ENCODE measurements at regions not wholly inside any gene's neighbourhood (a gene's known extent, or its start where the extent isn't known, plus 50 kb on each side); places are given as distances from the start of the nearest gene placed in this dataset.

- TF ChIP-seq CTCF (conservative IDR thresholded peaks at IDR 0.05; ENCODE audit: low read depth, low read length), result no peak
- no peak for DNase-seq (ENCODE audit: low read depth)
- no peak overlapping the region for H3K4me3 ChIP-seq (ENCODE audit: low read depth, low read length)
These were observed 408.7 kb downstream of the REEP3 start for GRCh38 chr10:63929831-63930467.

GRCh38 chr10:63930584-63930983 is 409.4 kb downstream of the REEP3 start:
- no peak for TF ChIP-seq CTCF (conservative IDR thresholded peaks at IDR 0.05; ENCODE audit: low read depth, low read length)
- DNase-seq (ENCODE audit: low read depth), result no peak
- no peak overlapping the region for H3K4me3 ChIP-seq (ENCODE audit: low read depth, low read length)

- peak; percentile 28 for DNase-seq (ENCODE audit: low read depth)
- TF ChIP-seq CTCF (conservative IDR thresholded peaks at IDR 0.05; ENCODE audit: low read depth, low read length), result no peak
- H3K4me3 ChIP-seq (ENCODE audit: low read depth, low read length), result no peak overlapping the region
These were observed 414.5 kb downstream of the REEP3 start for GRCh38 chr10:63935705-63936104.

- no peak overlapping the region for H3K4me3 ChIP-seq (ENCODE audit: low read depth, low read length)
- TF ChIP-seq CTCF (conservative IDR thresholded peaks at IDR 0.05; ENCODE audit: low read depth, low read length), result no peak
- no peak for DNase-seq (ENCODE audit: low read depth)
These were observed 419.2 kb downstream of the REEP3 start for GRCh38 chr10:63940277-63940922.

GRCh38 chr10:63964406-63964805 is 443.2 kb downstream of the REEP3 start:
- H3K4me3 ChIP-seq (ENCODE audit: low read depth, low read length), result no peak overlapping the region
- DNase-seq (ENCODE audit: low read depth), result no peak
- TF ChIP-seq CTCF (conservative IDR thresholded peaks at IDR 0.05; ENCODE audit: low read depth, low read length), result no peak

- no peak overlapping the region for H3K4me3 ChIP-seq (ENCODE audit: low read depth, low read length)
- DNase-seq (ENCODE audit: low read depth), result no peak
- no peak for TF ChIP-seq CTCF (conservative IDR thresholded peaks at IDR 0.05; ENCODE audit: low read depth, low read length)
These were observed 444.6 kb downstream of the REEP3 start for GRCh38 chr10:63965846-63966245.

Measured in choroid plexus epithelial cell (primary cell).